GM19455 (cell line): ENCODE measurements at regions not wholly inside any gene's neighbourhood (a gene's known extent, or its start where the extent isn't known, plus 50 kb on each side); places are given as distances from the start of the nearest gene placed in this dataset.

Experiments used
- ATAC-seq: cut with Tn5 transposase; IDR thresholded peaks from one replicate; pipeline ENCODE4 v1.9.1; 2021; ENCODE audit not compliant: unreplicated experiment

GRCh38 chr2:16615687-16616615, 49.7 kb downstream of the CYRIA start:
- no peak for ATAC-seq

- ATAC-seq: no peak
These were observed 50.4 kb downstream of the CYRIA start for GRCh38 chr2:16615246-16615645.

- ATAC-seq: no peak
These were observed 51.2 kb downstream of the CYRIA start for GRCh38 chr2:16614314-16614860.

- no peak for ATAC-seq
These were observed 52.1 kb downstream of the CYRIA start for GRCh38 chr2:16613539-16614011.

- ATAC-seq: no peak
These were observed 53.1 kb downstream of the CYRIA start for GRCh38 chr2:16612490-16612889.

- ATAC-seq: no peak
These were observed 55.8 kb downstream of the CYRIA start for GRCh38 chr2:16609786-16610185.

GRCh38 chr2:16608661-16609643, 56.7 kb downstream of the CYRIA start:
- peak; percentile 93 for ATAC-seq

- ATAC-seq: no peak
These were observed 58.3 kb downstream of the CYRIA start for GRCh38 chr2:16607301-16607700.

GRCh38 chr2:16604236-16604635, 61.4 kb downstream of the CYRIA start:
- no peak for ATAC-seq

- ATAC-seq: no peak
These were observed 74.2 kb downstream of the CYRIA start for GRCh38 chr2:16591370-16591933.

- ATAC-seq: no peak
These were observed 76.2 kb downstream of the CYRIA start for GRCh38 chr2:16589465-16589864.

GRCh38 chr2:16588565-16588964, 77.1 kb downstream of the CYRIA start:
- ATAC-seq: no peak

- ATAC-seq: no peak
These were observed 78.0 kb downstream of the CYRIA start for GRCh38 chr2:16587601-16588000.

GRCh38 chr2:16584824-16585540, 80.7 kb downstream of the CYRIA start:
- ATAC-seq: no peak

GRCh38 chr2:16584084-16584483, 81.5 kb downstream of the CYRIA start:
- ATAC-seq: no peak

- ATAC-seq: no peak
These were observed 84.4 kb downstream of the CYRIA start for GRCh38 chr2:16581241-16581640.

GRCh38 chr2:16578081-16578480, 87.6 kb downstream of the CYRIA start:
- no peak for ATAC-seq

GRCh38 chr2:16570516-16570915, 95.1 kb downstream of the CYRIA start:
- no peak for ATAC-seq

GRCh38 chr2:16568998-16569784, 96.4 kb downstream of the CYRIA start:
- no peak for ATAC-seq
